GM18502 (cell line): ENCODE measurements at regions not wholly inside any gene's neighbourhood (a gene's known extent, or its start where the extent isn't known, plus 50 kb on each side); places are given as distances from the start of the nearest gene placed in this dataset.

Experiments used
- ATAC-seq: cut with Tn5 transposase; IDR thresholded peaks from one replicate; pipeline ENCODE4 v1.9.1; 2021; ENCODE audit warnings: mild to moderate bottlenecking; ENCODE audit not compliant: unreplicated experiment, poor library complexity

DNA sequence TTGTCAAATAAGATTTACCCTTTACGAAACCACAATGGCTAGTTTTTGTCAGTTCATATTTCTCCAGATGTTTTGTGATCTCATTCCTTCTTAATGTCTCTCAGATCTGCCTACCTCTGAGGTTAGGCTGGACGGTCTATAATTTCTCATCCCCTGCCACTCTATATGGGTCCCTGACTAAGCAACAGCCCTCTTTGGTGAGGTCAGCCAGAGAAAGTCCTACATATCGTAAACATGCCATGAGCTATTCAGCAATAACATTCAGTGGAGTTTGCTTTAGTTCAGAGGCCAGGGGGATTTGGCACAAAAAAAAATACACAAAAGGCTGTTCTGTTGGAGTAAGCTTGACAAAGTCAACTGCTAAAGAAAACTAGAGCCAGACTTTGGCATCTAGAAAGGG, 192.1 kb upstream of the NCKAP5 start:
- ATAC-seq, result no peak

GRCh38 chr2:133765658-133766057, 197.4 kb upstream of the NCKAP5 start:
- ATAC-seq, result no peak

DNA sequence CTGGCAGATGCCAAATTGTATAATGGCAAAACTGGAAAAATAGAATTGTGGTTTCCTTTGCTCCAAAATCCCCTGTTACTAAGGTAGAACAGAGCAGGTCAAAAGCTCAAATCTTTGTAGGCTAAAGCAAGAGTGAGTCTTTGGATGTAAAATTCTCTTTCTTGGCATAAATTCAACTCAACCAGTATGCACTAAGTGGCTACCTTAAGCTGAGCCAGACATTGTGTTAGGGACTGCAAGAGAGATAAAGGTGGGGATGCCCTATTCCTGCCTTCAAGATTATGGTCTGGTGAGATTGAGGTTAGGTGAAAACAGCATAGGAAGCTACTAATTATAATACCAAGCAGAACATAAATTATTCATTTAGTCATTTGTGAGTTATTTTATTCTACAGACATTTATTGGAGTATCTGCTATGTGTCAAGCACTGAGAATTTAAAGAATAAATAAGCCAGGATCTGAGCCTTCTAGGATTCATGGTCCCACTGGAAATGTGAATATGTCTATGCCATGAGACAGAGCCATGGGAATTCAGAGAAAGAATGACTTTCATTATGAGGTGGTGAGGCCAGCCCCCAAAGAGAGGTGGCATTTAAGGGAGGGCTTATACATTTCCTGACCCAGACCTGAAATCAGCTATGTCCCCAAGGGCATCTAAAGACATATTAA, 198.0 kb upstream of the NCKAP5 start:
- no peak for ATAC-seq

GRCh38 chr2:133768256-133768655, 200.0 kb upstream of the NCKAP5 start:
- no peak for ATAC-seq

DNA sequence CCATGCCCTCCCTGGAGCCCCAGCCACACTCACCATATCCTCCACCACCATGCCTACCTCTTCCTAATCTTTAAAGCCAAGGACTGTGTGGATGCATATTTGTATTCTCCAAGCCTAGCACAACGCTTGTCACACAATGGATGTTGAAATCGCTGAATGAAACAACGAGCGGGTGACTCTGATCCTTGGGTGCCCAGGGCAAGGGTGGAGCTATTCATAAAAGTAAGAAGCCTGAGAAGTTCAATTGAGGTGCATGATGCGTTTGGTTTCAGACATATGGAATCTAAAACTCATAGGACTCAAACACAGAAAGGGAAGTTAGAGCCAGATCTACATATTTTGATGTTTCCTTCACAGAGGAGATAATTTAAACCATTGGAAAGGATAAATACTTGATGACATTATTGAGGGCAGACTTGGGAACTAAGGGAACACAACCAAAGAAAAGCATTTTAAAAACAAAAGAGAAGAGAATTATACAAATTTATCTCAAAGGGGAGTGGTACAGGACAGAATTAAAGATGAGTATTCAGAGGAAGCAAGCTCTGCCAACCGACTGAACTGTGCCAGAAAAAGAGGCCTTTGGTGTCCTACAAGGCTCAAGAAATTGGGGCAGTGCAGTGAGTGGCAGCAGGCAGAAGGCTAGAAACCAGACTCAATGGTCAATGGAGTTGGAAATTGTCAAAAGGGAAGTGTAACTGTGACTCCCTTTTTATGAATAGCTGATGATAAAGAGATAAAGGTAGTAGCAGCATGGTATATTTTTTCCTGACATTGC, 200.6 kb upstream of the NCKAP5 start:
- ATAC-seq, result no peak

DNA sequence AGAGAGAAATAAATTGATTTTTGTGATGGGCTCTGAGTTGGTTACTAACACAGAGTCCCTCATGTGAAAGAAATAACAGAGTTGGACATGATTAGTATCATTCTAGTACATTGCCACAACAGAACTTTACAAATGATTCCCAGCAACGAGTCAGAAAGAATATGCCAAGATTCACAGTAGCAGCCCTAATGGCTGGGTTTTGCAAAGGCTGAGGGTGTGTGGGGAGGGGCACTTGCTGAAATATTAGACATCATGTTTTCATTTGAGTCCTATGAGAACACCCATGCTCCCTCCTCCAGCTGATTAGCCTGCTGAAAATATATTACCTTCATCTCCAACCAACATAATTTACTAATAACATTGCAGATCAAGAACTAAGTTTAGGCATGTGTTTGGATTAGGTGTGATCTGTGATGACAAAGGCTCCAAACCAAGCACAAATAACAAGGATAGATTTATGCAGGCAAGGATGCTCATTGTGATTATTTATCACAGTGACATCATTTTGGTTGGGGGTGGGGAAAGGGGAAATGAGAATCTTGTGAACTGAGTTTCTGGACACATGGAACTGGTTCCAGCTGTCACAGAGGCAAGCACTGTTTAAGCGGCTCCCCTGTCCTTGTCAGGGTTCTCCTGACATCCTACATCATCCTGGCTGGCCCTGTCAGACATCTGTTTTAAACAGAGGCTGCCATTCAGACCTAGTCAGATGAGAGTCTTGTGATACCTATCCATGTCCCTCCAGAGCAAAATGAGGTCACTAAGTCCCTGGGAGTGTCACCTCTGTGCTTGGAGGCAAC, 205.8 kb upstream of the NCKAP5 start:
- no peak for ATAC-seq

- no peak for ATAC-seq
Measured at GRCh38 chr2:133774654-133775015, 206.4 kb upstream of the NCKAP5 start.

DNA sequence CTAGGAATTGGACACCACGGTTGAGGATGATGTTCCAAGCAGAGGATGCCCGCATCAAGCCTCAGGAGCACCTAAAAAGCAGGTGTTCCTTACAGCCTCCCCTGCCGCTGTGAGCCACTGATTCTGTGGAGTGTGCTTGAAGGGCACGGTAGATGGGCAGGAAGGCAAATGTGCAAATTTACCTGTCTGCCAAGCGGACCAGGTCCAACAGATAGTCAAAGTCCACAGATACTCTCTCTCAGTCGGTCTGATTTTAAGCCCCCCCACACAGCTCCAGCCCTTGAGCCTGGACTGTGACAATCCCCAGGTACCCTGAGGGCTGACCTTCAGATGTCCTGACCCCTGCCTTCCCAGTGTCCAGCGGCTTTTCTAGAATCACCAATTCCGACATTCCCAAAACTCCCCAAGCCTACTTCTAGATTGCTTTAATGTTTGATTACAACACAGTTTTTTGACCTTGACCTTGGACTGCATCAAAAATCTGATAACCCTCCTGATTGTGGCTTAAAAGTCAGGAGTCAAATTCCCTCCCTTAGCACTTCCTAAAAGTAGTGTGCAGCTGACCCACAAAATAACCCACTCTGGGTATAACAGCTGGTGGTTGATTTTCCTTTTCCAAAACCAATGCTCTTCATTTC, 208.8 kb upstream of the NCKAP5 start:
- no peak for ATAC-seq

DNA sequence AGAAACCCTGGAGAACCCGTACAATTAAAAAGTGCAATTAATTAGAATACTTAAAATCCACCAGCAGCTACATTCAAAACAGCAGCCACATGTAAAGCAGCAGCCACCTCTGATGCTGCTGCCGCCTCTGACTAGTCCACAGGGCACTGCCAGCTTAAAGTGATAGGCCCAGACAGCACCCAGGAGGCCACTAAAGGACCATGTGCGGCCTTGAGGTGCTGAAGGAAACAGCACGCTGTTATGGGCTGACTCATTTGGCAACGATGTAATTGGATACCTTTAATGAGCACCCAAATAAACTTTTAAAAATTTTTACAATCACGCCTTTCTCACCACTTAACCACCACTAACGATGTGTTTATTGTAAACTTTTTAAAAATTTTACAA, 209.3 kb upstream of the NCKAP5 start:
- no peak for ATAC-seq

GRCh38 chr2:133780099-133780996, 212.1 kb upstream of the NCKAP5 start:
- ATAC-seq, result peak; percentile 57

- ATAC-seq, result no peak
Measured at GRCh38 chr2:133780997-133781513, 212.8 kb upstream of the NCKAP5 start.

DNA sequence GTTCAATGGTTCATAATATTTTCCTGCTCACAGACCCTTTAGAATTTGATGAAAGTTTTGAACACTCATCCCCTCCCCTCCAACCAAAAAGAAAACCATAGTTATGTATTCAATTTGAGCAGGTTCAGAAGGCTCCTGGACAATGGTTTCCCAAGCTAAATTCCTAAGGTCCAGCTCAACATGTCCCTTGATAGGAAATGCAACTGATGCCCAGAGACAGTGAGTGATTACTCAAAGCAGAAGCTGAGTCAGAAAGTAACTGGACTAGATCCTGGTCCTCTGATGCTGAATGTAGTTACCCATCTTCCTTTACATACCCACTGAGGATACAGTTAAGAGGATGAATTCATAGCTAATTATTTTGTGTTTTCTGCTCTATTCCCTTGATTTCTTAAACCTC, 218.9 kb upstream of the NCKAP5 start:
- ATAC-seq, result no peak

DNA sequence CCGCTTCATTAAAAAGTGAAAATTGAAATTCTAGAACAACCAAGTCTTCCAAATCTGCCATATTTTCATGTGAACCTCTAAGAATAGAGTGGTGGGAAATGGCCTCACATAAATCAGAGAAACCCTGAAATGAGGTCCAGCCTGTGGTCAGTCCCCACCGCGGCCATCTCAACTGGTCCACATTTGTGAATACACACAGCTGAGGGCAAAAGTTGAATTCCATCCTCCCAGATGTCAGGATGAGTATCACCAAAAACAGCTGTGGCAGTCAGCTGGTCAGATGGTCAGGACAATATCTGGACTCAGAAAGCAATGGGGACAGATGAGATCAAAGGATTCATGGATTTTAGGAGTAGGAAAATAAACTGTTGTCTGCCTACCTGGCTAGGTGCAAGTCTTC, 219.4 kb upstream of the NCKAP5 start:
- ATAC-seq, result no peak

- ATAC-seq, result no peak
Measured at GRCh38 chr2:133788386-133788785, 220.1 kb upstream of the NCKAP5 start.

GRCh38 chr2:133789743-133790142, 221.5 kb upstream of the NCKAP5 start:
- ATAC-seq, result no peak

DNA sequence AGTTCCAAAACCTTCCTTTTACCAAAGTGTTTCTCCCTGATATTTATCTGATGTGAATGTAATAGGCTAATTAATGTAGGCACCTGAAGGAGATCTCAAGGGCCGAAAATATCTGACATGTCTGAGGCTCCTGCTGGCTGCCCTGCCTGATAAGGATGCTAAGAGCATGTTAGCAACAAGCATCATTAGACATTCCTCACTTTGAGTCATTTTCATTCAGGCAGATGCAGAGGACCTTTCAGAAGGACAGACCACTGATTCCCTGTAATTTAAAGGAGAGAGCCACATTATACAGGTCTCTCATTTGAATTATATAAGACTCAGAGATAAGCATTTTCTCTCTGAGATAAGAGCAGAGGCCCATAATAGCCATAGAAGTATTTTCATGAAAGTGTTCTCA, 222.4 kb upstream of the NCKAP5 start:
- ATAC-seq, result no peak

DNA sequence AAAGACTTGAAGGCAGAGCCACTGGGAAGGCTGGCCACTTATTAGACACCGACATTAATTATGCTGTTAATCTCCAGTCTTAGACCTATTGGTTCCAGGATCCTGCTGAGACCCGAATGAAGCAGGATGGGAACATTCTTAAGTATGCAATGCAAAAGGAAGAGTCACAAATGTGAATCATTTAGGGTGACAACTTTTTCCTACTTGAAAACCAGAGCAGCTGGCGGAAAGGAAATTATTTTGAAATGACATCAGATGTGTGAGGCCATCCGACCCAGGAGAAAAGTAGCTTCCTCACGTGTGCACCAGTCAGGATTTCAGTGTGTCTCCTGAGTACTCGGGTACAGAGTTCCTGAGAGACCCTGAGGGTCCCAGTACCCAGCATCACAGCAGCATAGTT, 222.9 kb upstream of the NCKAP5 start:
- no peak for ATAC-seq

- no peak for ATAC-seq
Measured at GRCh38 chr2:133792223-133792622, 224.0 kb upstream of the NCKAP5 start.

- ATAC-seq, result no peak
Measured at GRCh38 chr2:133794114-133794513, 225.9 kb upstream of the NCKAP5 start.

DNA sequence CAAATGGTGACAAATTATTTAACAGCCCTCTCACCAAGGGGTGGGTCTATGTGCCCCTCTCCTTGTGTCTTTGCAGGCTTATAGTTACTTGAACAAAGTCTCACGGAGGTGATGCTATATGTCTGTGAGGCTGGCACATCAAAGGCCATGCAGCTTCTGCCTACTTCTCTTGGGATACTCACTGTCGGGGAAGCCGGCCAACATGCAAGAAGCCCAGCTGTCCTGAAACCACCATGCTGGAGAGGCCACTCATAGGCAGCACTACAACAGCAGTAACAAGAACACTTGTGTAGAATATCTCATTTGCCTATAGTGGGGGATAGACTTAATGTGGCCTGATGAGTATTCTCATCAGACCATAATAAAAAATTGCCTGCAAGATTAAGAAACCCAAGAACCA, 233.7 kb upstream of the NCKAP5 start:
- ATAC-seq, result no peak
